ENCODE measurements at regions not wholly inside any gene's neighbourhood (a gene's known extent, or its start where the extent isn't known, plus 50 kb on each side); places are given as distances from the start of the nearest gene placed in this dataset.

- Histone ChIP-seq H3K27ac (ENCODE audit: insufficient read depth, low read length) (no peak overlapping the region), H3K9me3 (ENCODE audit: control insufficient read depth, insufficient read depth, low read depth, low read length) (no peaks in the 10 kb centered on the region), H3K36me3 (ENCODE audit: control insufficient read depth, insufficient read depth, low read length) (no peaks in the 10 kb centered on the region), H2AFZ (ENCODE audit: low read length) (no peak overlapping the region), H3K4me3 (replicated peaks in 1 of 4; ENCODE audit: control extremely low read depth in 1 of 4, insufficient read depth in 1 of 4, low read depth in 3 of 4, low read length in 4 of 4) (no peak overlapping the region), H3K9ac (ENCODE audit: insufficient read depth, low read length) (no peak overlapping the region), H3K4me1 (ENCODE audit: control insufficient read depth, extremely low read depth, insufficient read depth, low read length) (no peaks in the 10 kb centered on the region), H3K4me2 (ENCODE audit: extremely low read depth, insufficient read depth, low read length) (no peak overlapping the region), H4K20me1 (ENCODE audit: control insufficient read depth, extremely low read depth, insufficient read depth, low read length) (no peaks in the 10 kb centered on the region), H3K79me2 (ENCODE audit: control insufficient read depth, insufficient read depth, low read length) (no peaks in the 10 kb centered on the region), H3K27me3 (ENCODE audit: control insufficient read depth, insufficient read depth, low read length) (no peaks in the 10 kb centered on the region)
- peak in 1 of 2 donors; percentile 10 for DNase-seq (ENCODE audit: low read depth in 2 of 2)
- TF ChIP-seq CTCF (conservative IDR thresholded peaks at IDR 0.05 in 1 of 2, IDR thresholded peaks at IDR 0.05 in 1 of 2; ENCODE audit: low read depth in 1 of 2, low read length in 2 of 2) (no peak), EZH2 (IDR thresholded peaks at IDR 0.05; ENCODE audit: low read length, missing control alignments) (no peak)
These were observed 143.9 kb upstream of the FMN2 start for GRCh38 chr1:239947801-239948200.

GRCh38 chr1:239951511-239952140 is 140.1 kb upstream of the FMN2 start:
- H3K9me3 ChIP-seq (ENCODE audit: control insufficient read depth, insufficient read depth, low read depth, low read length), result no peaks in the 10 kb centered on the region
- H4K20me1 ChIP-seq (ENCODE audit: control insufficient read depth, extremely low read depth, insufficient read depth, low read length), result no peaks in the 10 kb centered on the region
- no peaks in the 10 kb centered on the region for H3K4me1 ChIP-seq (ENCODE audit: control insufficient read depth, extremely low read depth, insufficient read depth, low read length)
- H3K4me2 ChIP-seq (ENCODE audit: extremely low read depth, insufficient read depth, low read length), result no peak overlapping the region
- no peaks in the 10 kb centered on the region for H3K36me3 ChIP-seq (ENCODE audit: control insufficient read depth, insufficient read depth, low read length)
- H3K79me2 ChIP-seq (ENCODE audit: control insufficient read depth, insufficient read depth, low read length), result no peaks in the 10 kb centered on the region
- peak; percentile 57 to 79 for DNase-seq (ENCODE audit: low read depth in 2 of 2)
- peak; percentile 67 to 70 for TF ChIP-seq CTCF (conservative IDR thresholded peaks at IDR 0.05 in 1 of 2, IDR thresholded peaks at IDR 0.05 in 1 of 2; ENCODE audit: low read depth in 1 of 2, low read length in 2 of 2)
- TF ChIP-seq EZH2 (IDR thresholded peaks at IDR 0.05; ENCODE audit: low read length, missing control alignments), result no peak
- H3K27me3 ChIP-seq (ENCODE audit: control insufficient read depth, insufficient read depth, low read length), result no peaks in the 10 kb centered on the region
- H2AFZ ChIP-seq (ENCODE audit: low read length), result no peak overlapping the region
- H3K27ac ChIP-seq (ENCODE audit: insufficient read depth, low read length), result no peak overlapping the region
- no peak overlapping the region for H3K9ac ChIP-seq (ENCODE audit: insufficient read depth, low read length)
- no peak overlapping the region for H3K4me3 ChIP-seq (replicated peaks in 1 of 4; ENCODE audit: control extremely low read depth in 1 of 4, insufficient read depth in 1 of 4, low read depth in 3 of 4, low read length in 4 of 4)

GRCh38 chr1:239952348-239953308 is 139.1 kb upstream of the FMN2 start:
- Histone ChIP-seq H3K4me3 (replicated peaks in 1 of 4; ENCODE audit: control extremely low read depth in 1 of 4, insufficient read depth in 1 of 4, low read depth in 3 of 4, low read length in 4 of 4) (no peak overlapping the region), H3K4me2 (ENCODE audit: extremely low read depth, insufficient read depth, low read length) (no peak overlapping the region), H3K4me1 (ENCODE audit: control insufficient read depth, extremely low read depth, insufficient read depth, low read length) (no peaks in the 10 kb centered on the region)

More at GRCh38 chr1:239952348-239953308, 139.1 kb upstream of the FMN2 start:
- no peaks in the 10 kb centered on the region for H4K20me1 ChIP-seq (ENCODE audit: control insufficient read depth, extremely low read depth, insufficient read depth, low read length)
- H3K27ac ChIP-seq (ENCODE audit: insufficient read depth, low read length), result no peak overlapping the region
- no peaks in the 10 kb centered on the region for H3K27me3 ChIP-seq (ENCODE audit: control insufficient read depth, insufficient read depth, low read length)
- no peak overlapping the region for H2AFZ ChIP-seq (ENCODE audit: low read length)
- no peaks in the 10 kb centered on the region for H3K79me2 ChIP-seq (ENCODE audit: control insufficient read depth, insufficient read depth, low read length)
- no peaks in the 10 kb centered on the region for H3K9me3 ChIP-seq (ENCODE audit: control insufficient read depth, insufficient read depth, low read depth, low read length)
- H3K9ac ChIP-seq (ENCODE audit: insufficient read depth, low read length), result no peak overlapping the region
- no peak for TF ChIP-seq EZH2 (IDR thresholded peaks at IDR 0.05; ENCODE audit: low read length, missing control alignments)
- TF ChIP-seq CTCF (conservative IDR thresholded peaks at IDR 0.05 in 1 of 2, IDR thresholded peaks at IDR 0.05 in 1 of 2; ENCODE audit: low read depth in 1 of 2, low read length in 2 of 2), result peak; percentile 42 to 46
- no peaks in the 10 kb centered on the region for H3K36me3 ChIP-seq (ENCODE audit: control insufficient read depth, insufficient read depth, low read length)
- DNase-seq (ENCODE audit: low read depth in 2 of 2), result no peak
